ENCODE measurements at regions not wholly inside any gene's neighbourhood (a gene's known extent, or its start where the extent isn't known, plus 50 kb on each side); places are given as distances from the start of the nearest gene placed in this dataset.
"Not testable (repeated sequence)": the region's sequence is repeated elsewhere in the genome, so short reads cannot be mapped to it uniquely, and the experiment has no call there.

GRCh38 chr4:33465565-33465964, 2745.4 kb downstream of the PCDH7 start:
- no peak for DNase-seq

GRCh38 chr4:33467291-33467690, 2747.1 kb downstream of the PCDH7 start:
- no peak for DNase-seq

- no peak for DNase-seq
These were observed 2750.6 kb downstream of the PCDH7 start for GRCh38 chr4:33470805-33471204.

- DNase-seq: peak; percentile 49
These were observed 2757.5 kb downstream of the PCDH7 start for GRCh38 chr4:33477715-33478114.

GRCh38 chr4:33482773-33483172, 2761.5 kb downstream of the ARAP2 start:
- peak; percentile 72 for DNase-seq

- DNase-seq: peak; percentile 10
These were observed 2759.2 kb downstream of the ARAP2 start for GRCh38 chr4:33485111-33485510.

- no peak for DNase-seq
These were observed 2751.1 kb downstream of the ARAP2 start for GRCh38 chr4:33493231-33493630.

- no peak for DNase-seq
These were observed 2750.2 kb downstream of the ARAP2 start for GRCh38 chr4:33494150-33494549.

- DNase-seq: not testable (repeated sequence)
These were observed 2742.7 kb downstream of the ARAP2 start for GRCh38 chr4:33501587-33501986.

GRCh38 chr4:33512397-33512796, 2731.9 kb downstream of the ARAP2 start:
- no peak for DNase-seq

- no peak for DNase-seq
These were observed 2725.5 kb downstream of the ARAP2 start for GRCh38 chr4:33518856-33519255.

- no peak for DNase-seq
These were observed 2711.5 kb downstream of the ARAP2 start for GRCh38 chr4:33532821-33533220.

- DNase-seq: no peak
These were observed 2707.4 kb downstream of the ARAP2 start for GRCh38 chr4:33536898-33537297.

GRCh38 chr4:33537527-33537926, 2706.8 kb downstream of the ARAP2 start:
- no peak for DNase-seq

GRCh38 chr4:33543941-33544450, 2700.3 kb downstream of the ARAP2 start:
- DNase-seq: no peak

GRCh38 chr4:33551244-33551643, 2693.1 kb downstream of the ARAP2 start:
- DNase-seq: no peak

GRCh38 chr4:33561259-33561658, 2683.1 kb downstream of the ARAP2 start:
- no peak for DNase-seq

GRCh38 chr4:33566649-33567048, 2677.7 kb downstream of the ARAP2 start:
- no peak for DNase-seq

- DNase-seq: no peak
These were observed 2666.5 kb downstream of the ARAP2 start for GRCh38 chr4:33577791-33578190.

GRCh38 chr4:33579951-33580350, 2664.4 kb downstream of the ARAP2 start:
- no peak for DNase-seq

GRCh38 chr4:33592701-33593100, 2651.6 kb downstream of the ARAP2 start:
- peak; percentile 1 for DNase-seq

GRCh38 chr4:33606951-33607350, 2637.4 kb downstream of the ARAP2 start:
- DNase-seq: no peak

GRCh38 chr4:33616121-33616520, 2628.2 kb downstream of the ARAP2 start:
- DNase-seq: no peak

- peak; percentile 47 for DNase-seq
These were observed 2618.6 kb downstream of the ARAP2 start for GRCh38 chr4:33625748-33626147.

- DNase-seq: peak; percentile 0
These were observed 2618.1 kb downstream of the ARAP2 start for GRCh38 chr4:33626221-33626620.

- DNase-seq: no peak
These were observed 2616.0 kb downstream of the ARAP2 start for GRCh38 chr4:33628296-33628695.

Measured in NCI-H69 (cell line).